WTC11 (cell line): ENCODE measurements at regions not wholly inside any gene's neighbourhood (a gene's known extent, or its start where the extent isn't known, plus 50 kb on each side); places are given as distances from the start of the nearest gene placed in this dataset.

ENCODE experiments used
- CREM ChIP-seq: sonication (generic); formaldehyde crosslinking; IDR thresholded peaks from 2 replicates; pipeline ENCODE4 v1.8.1; 2022; ENCODE audit warnings: mild to moderate bottlenecking, missing genetic modification reagents, moderate library complexity
- JUN ChIP-seq: sonication (generic); formaldehyde crosslinking; IDR thresholded peaks from 2 replicates; pipeline ENCODE4 v1.8.0; 2023; ENCODE audit warnings: mild to moderate bottlenecking, missing genetic modification reagents
- KAT7 ChIP-seq: sonication (generic); formaldehyde crosslinking; IDR thresholded peaks from 2 replicates; pipeline ENCODE4 v1.8.1; 2023; ENCODE audit warnings: missing genetic modification reagents, mild to moderate bottlenecking, borderline replicate concordance
- NR2C2 ChIP-seq: sonication (generic); formaldehyde crosslinking; IDR thresholded peaks from 2 replicates; pipeline ENCODE4 v1.8.0; 2022; ENCODE audit warnings: mild to moderate bottlenecking, missing genetic modification reagents
- NR3C1 ChIP-seq: sonication (generic); formaldehyde crosslinking; conservative IDR thresholded peaks from 2 replicates; pipeline ENCODE4 v1.8.1; 2023; ENCODE audit warnings: low read depth, mild to moderate bottlenecking, missing genetic modification reagents
- SMAD3 ChIP-seq: sonication (generic); formaldehyde crosslinking; IDR thresholded peaks from 2 replicates; pipeline ENCODE4 v1.8.0; 2022; ENCODE audit warnings: missing genetic modification reagents, mild to moderate bottlenecking, borderline replicate concordance
- SMAD4 ChIP-seq: sonication (generic); formaldehyde crosslinking; IDR thresholded peaks from 2 replicates; pipeline ENCODE4 v1.8.0; 2022; ENCODE audit warnings: mild to moderate bottlenecking, missing genetic modification reagents
- TEAD1 ChIP-seq: sonication (generic); formaldehyde crosslinking; IDR thresholded peaks from 2 replicates; pipeline ENCODE4 v1.8.0; 2022; ENCODE audit warnings: mild to moderate bottlenecking, missing genetic modification reagents
- ZNF263 ChIP-seq: sonication (generic); formaldehyde crosslinking; IDR thresholded peaks from 2 replicates; pipeline ENCODE4 v1.8.1; 2022; ENCODE audit warnings: low read depth, mild to moderate bottlenecking, moderate library complexity, missing genetic modification reagents
- TF ChIP-seq, protein P1 (sequence below): fragments of 200-600 bp; IDR thresholded peaks from 2 replicates; pipeline ENCODE4 v1.8.0; 2022; ENCODE audit warnings: antibody characterized with exemption
- TF ChIP-seq, protein P2 (sequence below): sonication (generic); formaldehyde crosslinking; IDR thresholded peaks from 2 replicates; pipeline ENCODE4 v1.8.1; 2022; ENCODE audit warnings: mild to moderate bottlenecking, moderate library complexity, missing genetic modification reagents
- TF ChIP-seq, protein P3 (sequence below): fragments of 250-450 bp; sonication (Bioruptor Pico); IDR thresholded peaks from 2 replicates; pipeline ENCODE4 v1.9.0; 2021; ENCODE audit warnings: mild to moderate bottlenecking

DNA sequence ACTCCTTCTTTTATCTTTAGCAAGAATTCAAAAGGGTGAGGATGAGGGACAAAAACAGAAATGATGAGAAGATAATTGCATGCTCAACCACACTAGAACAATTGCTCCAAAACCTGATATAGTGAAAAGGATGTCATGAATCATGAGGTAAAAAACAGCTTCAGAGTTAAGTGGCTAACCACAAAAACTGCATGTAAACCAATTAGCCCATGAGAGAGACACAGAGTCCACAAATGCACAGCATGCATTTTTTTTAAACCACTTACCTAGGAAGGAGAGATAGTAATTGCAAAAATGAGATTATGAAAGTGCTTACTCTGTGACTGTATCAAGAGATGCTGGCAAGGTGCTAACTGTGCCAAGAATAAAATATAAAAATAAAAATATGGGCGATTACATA lies 132.9 kb downstream of the MBL2 start:
- TF ChIP-seq TEAD1 (CRISPR knock-in tag) = no peak
- TF ChIP-seq, protein P1, sequence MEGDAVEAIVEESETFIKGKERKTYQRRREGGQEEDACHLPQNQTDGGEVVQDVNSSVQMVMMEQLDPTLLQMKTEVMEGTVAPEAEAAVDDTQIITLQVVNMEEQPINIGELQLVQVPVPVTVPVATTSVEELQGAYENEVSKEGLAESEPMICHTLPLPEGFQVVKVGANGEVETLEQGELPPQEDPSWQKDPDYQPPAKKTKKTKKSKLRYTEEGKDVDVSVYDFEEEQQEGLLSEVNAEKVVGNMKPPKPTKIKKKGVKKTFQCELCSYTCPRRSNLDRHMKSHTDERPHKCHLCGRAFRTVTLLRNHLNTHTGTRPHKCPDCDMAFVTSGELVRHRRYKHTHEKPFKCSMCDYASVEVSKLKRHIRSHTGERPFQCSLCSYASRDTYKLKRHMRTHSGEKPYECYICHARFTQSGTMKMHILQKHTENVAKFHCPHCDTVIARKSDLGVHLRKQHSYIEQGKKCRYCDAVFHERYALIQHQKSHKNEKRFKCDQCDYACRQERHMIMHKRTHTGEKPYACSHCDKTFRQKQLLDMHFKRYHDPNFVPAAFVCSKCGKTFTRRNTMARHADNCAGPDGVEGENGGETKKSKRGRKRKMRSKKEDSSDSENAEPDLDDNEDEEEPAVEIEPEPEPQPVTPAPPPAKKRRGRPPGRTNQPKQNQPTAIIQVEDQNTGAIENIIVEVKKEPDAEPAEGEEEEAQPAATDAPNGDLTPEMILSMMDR = no peak
- no peak for TF ChIP-seq NR2C2 (CRISPR knock-in tag)
- no peak for TF ChIP-seq SMAD3 (CRISPR knock-in tag)
- no peak for TF ChIP-seq NR3C1
- TF ChIP-seq SMAD4 = no peak
- no peak for TF ChIP-seq CREM
- TF ChIP-seq KAT7 = no peak
- TF ChIP-seq ZNF263 (CRISPR knock-in tag) = no peak
- TF ChIP-seq, protein P2, sequence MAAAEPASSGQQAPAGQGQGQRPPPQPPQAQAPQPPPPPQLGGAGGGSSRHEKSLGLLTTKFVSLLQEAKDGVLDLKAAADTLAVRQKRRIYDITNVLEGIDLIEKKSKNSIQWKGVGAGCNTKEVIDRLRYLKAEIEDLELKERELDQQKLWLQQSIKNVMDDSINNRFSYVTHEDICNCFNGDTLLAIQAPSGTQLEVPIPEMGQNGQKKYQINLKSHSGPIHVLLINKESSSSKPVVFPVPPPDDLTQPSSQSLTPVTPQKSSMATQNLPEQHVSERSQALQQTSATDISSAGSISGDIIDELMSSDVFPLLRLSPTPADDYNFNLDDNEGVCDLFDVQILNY (CRISPR knock-in tag) = no peak
- TF ChIP-seq, protein P3, sequence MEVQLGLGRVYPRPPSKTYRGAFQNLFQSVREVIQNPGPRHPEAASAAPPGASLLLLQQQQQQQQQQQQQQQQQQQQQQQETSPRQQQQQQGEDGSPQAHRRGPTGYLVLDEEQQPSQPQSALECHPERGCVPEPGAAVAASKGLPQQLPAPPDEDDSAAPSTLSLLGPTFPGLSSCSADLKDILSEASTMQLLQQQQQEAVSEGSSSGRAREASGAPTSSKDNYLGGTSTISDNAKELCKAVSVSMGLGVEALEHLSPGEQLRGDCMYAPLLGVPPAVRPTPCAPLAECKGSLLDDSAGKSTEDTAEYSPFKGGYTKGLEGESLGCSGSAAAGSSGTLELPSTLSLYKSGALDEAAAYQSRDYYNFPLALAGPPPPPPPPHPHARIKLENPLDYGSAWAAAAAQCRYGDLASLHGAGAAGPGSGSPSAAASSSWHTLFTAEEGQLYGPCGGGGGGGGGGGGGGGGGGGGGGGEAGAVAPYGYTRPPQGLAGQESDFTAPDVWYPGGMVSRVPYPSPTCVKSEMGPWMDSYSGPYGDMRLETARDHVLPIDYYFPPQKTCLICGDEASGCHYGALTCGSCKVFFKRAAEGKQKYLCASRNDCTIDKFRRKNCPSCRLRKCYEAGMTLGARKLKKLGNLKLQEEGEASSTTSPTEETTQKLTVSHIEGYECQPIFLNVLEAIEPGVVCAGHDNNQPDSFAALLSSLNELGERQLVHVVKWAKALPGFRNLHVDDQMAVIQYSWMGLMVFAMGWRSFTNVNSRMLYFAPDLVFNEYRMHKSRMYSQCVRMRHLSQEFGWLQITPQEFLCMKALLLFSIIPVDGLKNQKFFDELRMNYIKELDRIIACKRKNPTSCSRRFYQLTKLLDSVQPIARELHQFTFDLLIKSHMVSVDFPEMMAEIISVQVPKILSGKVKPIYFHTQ (CRISPR knock-in tag) = no peak
- no peak for TF ChIP-seq JUN
